Karpas-422 (cell line): ENCODE measurements at regions not wholly inside any gene's neighbourhood (a gene's known extent, or its start where the extent isn't known, plus 50 kb on each side); places are given as distances from the start of the nearest gene placed in this dataset.

Experiments used
- DNase-seq: peaks from one replicate; pipeline ENCODE4 v3.0.0-alpha.2; 2015
- H2AFZ ChIP-seq: fragments of 200-600 bp; sonication (generic); 2 replicates; pipeline ENCODE4 v1.6.1; 2014; ENCODE audit warnings: antibody characterized with exemption, low read length, mixed read lengths
- H3K27ac ChIP-seq: fragments of 200-600 bp; sonication (generic); 2 replicates; pipeline ENCODE4 v1.5.1; 2014; ENCODE audit warnings: mild to moderate bottlenecking, low read length, moderate library complexity
- H3K27me3 ChIP-seq: fragments of 200-600 bp; sonication (generic); 2 replicates; pipeline ENCODE4 v1.6.1; 2014; ENCODE audit warnings: low read length, mixed read lengths
- H3K36me3 ChIP-seq: fragments of 200-600 bp; sonication (generic); 2 replicates; pipeline ENCODE4 v1.6.1; 2014; ENCODE audit warnings: low read length, mixed read lengths; ENCODE audit not compliant: insufficient read depth
- H3K4me1 ChIP-seq: fragments of 200-600 bp; sonication (generic); 2 replicates; pipeline ENCODE4 v1.6.1; 2014; ENCODE audit warnings: mild to moderate bottlenecking, low read length, mixed read lengths
- H3K4me2 ChIP-seq: fragments of 200-600 bp; sonication (generic); 2 replicates; pipeline ENCODE4 v1.6.1; 2014; ENCODE audit warnings: low read length, low read depth, mild to moderate bottlenecking; ENCODE audit not compliant: poor library complexity, severe bottlenecking
- H3K4me3 ChIP-seq: fragments of 200-600 bp; sonication (generic); 2 replicates; pipeline ENCODE4 v1.5.1; 2014; ENCODE audit warnings: mild to moderate bottlenecking, antibody characterized with exemption, low read length, mixed read lengths
- H3K79me2 ChIP-seq: fragments of 200-600 bp; sonication (generic); 2 replicates; pipeline ENCODE4 v1.6.1; 2014; ENCODE audit warnings: mild to moderate bottlenecking, low read length, mixed read lengths
- H3K9ac ChIP-seq: fragments of 200-600 bp; sonication (generic); 2 replicates; pipeline ENCODE4 v1.6.0; 2014; ENCODE audit warnings: low read length
- H3K9me2 ChIP-seq: fragments of 200-600 bp; sonication (generic), shearing (Covaris generic); replicated peaks from 2 replicates; pipeline ENCODE4 v1.6.0; 2014; ENCODE audit warnings: mild to moderate bottlenecking, low read length, moderate library complexity; ENCODE audit not compliant: insufficient read depth
- H3K9me3 ChIP-seq: fragments of 300-700, 200-600 bp; sonication (generic); 2 replicates; pipeline ENCODE4 v1.6.1; 2014; ENCODE audit warnings: low read length, mixed read lengths
- H4K20me1 ChIP-seq: fragments of 200-600 bp; sonication (generic); 2 replicates; pipeline ENCODE4 v1.6.1; 2014; ENCODE audit warnings: mild to moderate bottlenecking, antibody characterized with exemption, low read length, low read depth; ENCODE audit not compliant: insufficient read depth

DNA sequence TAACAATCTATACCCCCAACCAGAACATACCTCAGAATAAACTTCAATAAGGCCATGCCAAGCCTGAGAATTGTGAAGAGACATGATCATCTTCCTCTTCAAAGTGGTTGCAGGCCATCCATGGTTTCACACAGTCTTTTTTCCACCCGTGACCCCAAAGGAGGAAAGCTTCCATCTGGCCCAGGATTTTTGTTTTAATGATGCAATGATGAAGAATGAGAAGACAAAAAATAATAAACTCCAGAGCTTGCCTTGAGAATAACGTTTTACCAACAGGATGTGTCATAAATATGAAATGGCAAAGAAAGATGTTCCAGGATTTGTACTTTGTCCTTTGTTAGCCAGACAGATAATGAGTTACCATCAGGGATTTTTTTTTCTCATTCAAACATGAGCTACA lies 201.9 kb downstream of the WNT5A start:
- H3K27ac ChIP-seq: no peak overlapping the region
- no peak overlapping the region for H3K4me2 ChIP-seq
- H3K79me2 ChIP-seq: no peaks in the 10 kb centered on the region
- no peaks in the 10 kb centered on the region for H4K20me1 ChIP-seq
- no peaks in the 10 kb centered on the region for H3K9me3 ChIP-seq
- no peaks in the 10 kb centered on the region for H3K4me1 ChIP-seq
- H3K36me3 ChIP-seq: no peaks in the 10 kb centered on the region
- H3K9me2 ChIP-seq: no peaks in the 10 kb centered on the region
- H3K4me3 ChIP-seq: no peak overlapping the region
- DNase-seq: no peak
- no peak overlapping the region for H2AFZ ChIP-seq
- no peak overlapping the region for H3K9ac ChIP-seq
- H3K27me3 ChIP-seq: no peaks in the 10 kb centered on the region

DNA sequence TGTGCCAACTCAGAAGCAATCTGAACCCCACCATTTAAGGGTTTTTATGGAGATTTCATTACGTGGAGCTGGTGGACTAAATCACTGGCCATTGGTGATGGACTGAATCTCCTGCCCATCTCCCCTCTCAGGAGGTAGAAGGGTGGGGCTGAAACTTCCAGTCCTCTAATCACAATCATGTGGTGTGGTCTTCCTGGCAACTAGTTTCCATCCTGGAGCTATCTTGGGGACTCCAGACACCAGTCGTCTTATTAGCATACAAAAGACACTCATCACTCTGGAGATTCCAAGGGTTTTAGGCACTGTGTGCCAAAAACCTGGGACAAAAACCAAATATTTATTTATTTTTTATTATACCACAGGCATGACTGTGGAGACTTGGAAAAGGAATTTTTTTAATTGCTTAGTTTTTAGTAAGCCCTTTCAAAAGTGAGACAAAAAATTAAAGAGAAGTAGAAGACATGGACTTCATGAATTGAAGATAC lies 203.6 kb downstream of the WNT5A start:
- Histone ChIP-seq H3K27me3 (no peaks in the 10 kb centered on the region), H3K4me3 (no peak overlapping the region), H4K20me1 (no peaks in the 10 kb centered on the region), H3K9ac (no peak overlapping the region), H2AFZ (no peak overlapping the region), H3K4me2 (no peak overlapping the region), H3K36me3 (no peaks in the 10 kb centered on the region), H3K79me2 (no peaks in the 10 kb centered on the region), H3K9me3 (no peaks in the 10 kb centered on the region), H3K9me2 (no peaks in the 10 kb centered on the region), H3K4me1 (no peaks in the 10 kb centered on the region), H3K27ac (no peak overlapping the region)
- no peak for DNase-seq

DNA sequence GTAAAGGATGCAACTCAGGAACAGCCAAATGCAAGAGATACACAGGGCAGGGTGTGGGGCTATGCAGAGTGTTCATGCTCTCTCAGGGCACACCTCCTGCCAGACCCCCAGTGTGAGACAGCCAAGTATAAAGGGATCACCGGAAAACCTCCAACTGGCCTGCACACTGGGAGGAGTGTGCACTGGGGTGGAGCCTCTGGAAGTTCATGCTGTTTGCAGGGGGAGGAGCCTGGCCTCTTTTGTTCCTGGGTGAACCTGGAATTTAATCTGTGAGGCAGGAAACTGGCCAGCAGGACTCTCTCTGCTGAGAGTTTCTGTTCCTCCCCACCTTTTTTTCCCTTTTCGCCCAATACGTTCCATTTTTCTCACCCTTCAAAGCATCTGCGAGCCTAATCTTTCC lies 204.1 kb downstream of the WNT5A start:
- Histone ChIP-seq H3K36me3 (no peaks in the 10 kb centered on the region), H3K4me2 (no peak overlapping the region), H3K4me3 (no peak overlapping the region), H3K9me2 (no peaks in the 10 kb centered on the region), H4K20me1 (no peaks in the 10 kb centered on the region), H3K79me2 (no peaks in the 10 kb centered on the region), H3K27ac (no peak overlapping the region), H3K9me3 (no peaks in the 10 kb centered on the region), H3K4me1 (no peaks in the 10 kb centered on the region), H3K27me3 (no peaks in the 10 kb centered on the region), H3K9ac (no peak overlapping the region), H2AFZ (no peak overlapping the region)
- no peak for DNase-seq

DNA sequence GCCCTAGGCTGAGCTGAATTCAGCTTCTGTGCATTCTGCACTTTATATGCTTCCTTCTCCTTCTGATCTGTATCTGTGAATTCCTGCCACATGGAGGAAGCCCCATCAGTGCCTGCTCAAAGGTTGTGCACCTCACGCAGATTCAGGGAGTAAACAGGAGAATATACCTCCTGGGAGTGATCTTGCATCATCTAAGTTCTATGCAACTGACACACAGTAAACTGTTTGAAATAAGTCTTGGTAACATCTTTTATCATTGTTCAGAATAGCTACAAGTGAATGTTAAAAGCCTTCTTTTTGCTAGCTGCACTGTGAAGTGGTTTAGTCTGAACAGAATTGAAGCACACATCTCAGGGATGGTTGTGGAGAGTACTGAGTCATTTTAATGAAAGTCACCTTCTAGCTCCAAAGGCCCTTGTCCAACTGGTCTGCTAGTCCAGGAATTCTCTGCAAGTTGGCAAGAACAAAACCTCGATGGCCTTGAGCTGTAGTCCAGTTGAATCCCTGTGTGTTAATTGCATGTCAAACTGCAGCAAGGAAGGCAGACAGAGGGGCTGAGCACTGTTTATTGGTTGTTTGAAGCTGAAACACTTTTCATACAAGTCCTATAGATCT lies 215.0 kb downstream of the WNT5A start:
- no peaks in the 10 kb centered on the region for H3K4me1 ChIP-seq
- DNase-seq: no peak
- no peaks in the 10 kb centered on the region for H3K36me3 ChIP-seq
- no peaks in the 10 kb centered on the region for H3K27me3 ChIP-seq
- H3K79me2 ChIP-seq: no peaks in the 10 kb centered on the region
- H3K4me2 ChIP-seq: no peak overlapping the region
- H2AFZ ChIP-seq: no peak overlapping the region
- no peak overlapping the region for H3K9ac ChIP-seq
- no peaks in the 10 kb centered on the region for H3K9me2 ChIP-seq
- no peak overlapping the region for H3K27ac ChIP-seq
- H3K4me3 ChIP-seq: no peak overlapping the region
- no peaks in the 10 kb centered on the region for H4K20me1 ChIP-seq
- no peaks in the 10 kb centered on the region for H3K9me3 ChIP-seq

DNA sequence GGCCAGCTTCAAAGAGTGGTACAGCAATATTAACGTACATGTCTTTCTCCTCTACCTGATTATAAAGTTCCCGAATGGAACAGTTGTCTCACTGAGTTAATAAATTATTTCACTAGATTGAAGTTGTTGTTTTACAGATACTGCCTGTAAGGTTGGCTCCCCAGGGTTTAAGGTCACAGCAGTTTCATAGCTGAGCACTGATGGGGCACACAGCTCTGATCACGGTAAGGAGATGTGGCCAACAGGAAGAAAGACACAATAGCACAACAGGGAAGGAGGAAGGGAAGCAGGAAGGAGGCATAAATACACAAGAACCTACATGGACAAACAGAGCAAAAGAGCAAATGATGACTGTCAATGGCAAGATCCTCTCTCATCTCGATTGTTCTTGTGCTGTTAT lies 215.6 kb downstream of the WNT5A start:
- DNase-seq: no peak
- H3K4me1 ChIP-seq: no peaks in the 10 kb centered on the region
- H3K4me2 ChIP-seq: no peak overlapping the region
- no peak overlapping the region for H3K4me3 ChIP-seq
- H3K9me3 ChIP-seq: no peaks in the 10 kb centered on the region
- H3K36me3 ChIP-seq: no peaks in the 10 kb centered on the region
- no peak overlapping the region for H2AFZ ChIP-seq
- H3K27me3 ChIP-seq: no peaks in the 10 kb centered on the region
- no peaks in the 10 kb centered on the region for H4K20me1 ChIP-seq
- no peaks in the 10 kb centered on the region for H3K79me2 ChIP-seq
- no peak overlapping the region for H3K9ac ChIP-seq
- H3K9me2 ChIP-seq: no peaks in the 10 kb centered on the region
- no peak overlapping the region for H3K27ac ChIP-seq

DNA sequence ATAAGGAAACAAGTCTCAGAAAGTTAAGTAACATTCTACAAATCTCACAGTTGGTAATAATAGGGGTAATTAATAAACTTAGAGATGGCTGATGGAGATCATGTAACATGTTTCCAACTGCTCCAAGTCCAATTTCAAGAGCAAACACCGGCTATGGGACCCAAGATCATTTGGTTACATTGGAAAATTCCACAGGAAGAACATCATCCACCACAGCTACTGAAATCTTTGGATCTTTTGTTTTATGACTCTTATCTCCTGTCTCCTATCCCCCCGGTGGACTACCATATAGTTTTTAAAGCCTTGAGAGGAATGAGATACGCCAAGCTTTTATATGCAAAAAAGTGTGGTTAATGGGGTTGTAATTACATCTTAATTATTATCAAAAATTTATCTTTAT lies 216.1 kb downstream of the WNT5A start:
- no peak overlapping the region for H2AFZ ChIP-seq
- H3K9me3 ChIP-seq: no peaks in the 10 kb centered on the region
- no peaks in the 10 kb centered on the region for H3K4me1 ChIP-seq
- no peak for DNase-seq
- no peaks in the 10 kb centered on the region for H4K20me1 ChIP-seq
- H3K4me2 ChIP-seq: no peak overlapping the region
- no peaks in the 10 kb centered on the region for H3K27me3 ChIP-seq
- no peak overlapping the region for H3K27ac ChIP-seq
- H3K79me2 ChIP-seq: no peaks in the 10 kb centered on the region
- H3K4me3 ChIP-seq: no peak overlapping the region
- no peak overlapping the region for H3K9ac ChIP-seq
- no peaks in the 10 kb centered on the region for H3K9me2 ChIP-seq
- H3K36me3 ChIP-seq: no peaks in the 10 kb centered on the region

DNA sequence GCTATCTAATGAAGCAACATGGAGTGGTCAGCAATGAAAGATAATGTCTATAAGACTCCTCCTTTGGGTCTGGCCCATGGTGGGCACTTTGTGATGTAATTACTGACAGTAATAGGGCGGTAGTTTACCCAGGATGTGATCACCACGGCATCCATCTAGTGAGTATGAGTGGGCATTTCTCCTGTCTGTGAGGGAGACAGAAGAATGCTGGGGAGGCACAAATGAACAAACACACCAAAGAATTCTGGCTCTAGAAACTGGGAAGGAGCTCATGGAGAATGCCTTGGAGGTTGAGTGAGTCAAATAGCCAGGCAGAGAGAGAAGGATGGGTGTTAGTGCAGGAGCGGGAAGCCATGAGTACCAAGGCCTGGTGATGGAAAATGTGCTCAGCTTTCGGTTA lies 217.5 kb downstream of the WNT5A start:
- Histone ChIP-seq H3K4me1 (no peaks in the 10 kb centered on the region), H3K9me2 (no peaks in the 10 kb centered on the region), H3K27me3 (no peaks in the 10 kb centered on the region), H3K36me3 (no peaks in the 10 kb centered on the region), H3K4me2 (no peak overlapping the region), H3K27ac (no peak overlapping the region), H3K9ac (no peak overlapping the region), H3K4me3 (no peak overlapping the region), H3K79me2 (no peaks in the 10 kb centered on the region), H2AFZ (no peak overlapping the region), H4K20me1 (no peaks in the 10 kb centered on the region), H3K9me3 (no peaks in the 10 kb centered on the region)
- no peak for DNase-seq

DNA sequence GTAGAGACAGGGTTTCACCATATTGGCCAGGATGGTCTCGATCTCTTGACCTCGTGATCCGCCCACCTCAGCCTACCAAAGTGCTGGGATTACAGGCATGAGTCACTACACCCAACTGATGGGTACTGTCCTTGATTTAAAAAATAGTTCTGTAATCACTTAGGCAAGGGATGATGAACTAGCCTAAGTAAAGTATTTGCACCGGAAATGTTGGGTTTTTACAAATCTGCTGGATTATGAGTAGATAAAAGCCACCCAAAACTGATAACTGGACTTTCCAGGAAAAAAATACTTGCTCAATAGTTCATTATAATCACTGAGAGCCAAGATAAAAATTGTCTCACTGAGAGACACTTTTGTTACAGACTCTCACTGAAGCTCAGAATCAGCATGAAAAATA lies 218.0 kb downstream of the WNT5A start:
- no peak for DNase-seq

More for the DNA sequence above, 218.0 kb downstream of the WNT5A start:
- no peaks in the 10 kb centered on the region for H3K4me1 ChIP-seq
- no peak overlapping the region for H3K4me3 ChIP-seq
- no peaks in the 10 kb centered on the region for H3K79me2 ChIP-seq
- H3K9me3 ChIP-seq: no peaks in the 10 kb centered on the region
- H4K20me1 ChIP-seq: no peaks in the 10 kb centered on the region
- H3K4me2 ChIP-seq: no peak overlapping the region
- H2AFZ ChIP-seq: no peak overlapping the region
- H3K36me3 ChIP-seq: no peaks in the 10 kb centered on the region
- no peaks in the 10 kb centered on the region for H3K9me2 ChIP-seq
- no peak overlapping the region for H3K27ac ChIP-seq
- H3K27me3 ChIP-seq: no peaks in the 10 kb centered on the region
- H3K9ac ChIP-seq: no peak overlapping the region
